Renal pelvis (tissue), 1 donor: ENCODE measurements at regions not wholly inside any gene's neighbourhood (a gene's known extent, or its start where the extent isn't known, plus 50 kb on each side); places are given as distances from the start of the nearest gene placed in this dataset.
"Not testable (repeated sequence)": the region's sequence is repeated elsewhere in the genome, so short reads cannot be mapped to it uniquely, and the experiment has no call there.

ENCODE experiments used
- DNase-seq: peaks from one replicate; pipeline ENCODE4 v3.0.0-alpha.2; 2013

GRCh38 chr2:101645886-101646285 is 51.6 kb upstream of the MAP4K4 start:
- not testable (repeated sequence) for DNase-seq

- DNase-seq: no peak
These were observed 52.6 kb upstream of the MAP4K4 start for GRCh38 chr2:101644842-101645383.

GRCh38 chr2:101643004-101643524 is 54.4 kb upstream of the MAP4K4 start:
- no peak for DNase-seq

GRCh38 chr2:101638817-101639605 is 58.5 kb upstream of the MAP4K4 start:
- DNase-seq: no peak

GRCh38 chr2:101638181-101638711 is 59.3 kb upstream of the MAP4K4 start:
- DNase-seq: no peak

- DNase-seq: no peak
These were observed 67.1 kb upstream of the MAP4K4 start for GRCh38 chr2:101630224-101630949.

- DNase-seq: no peak
These were observed 69.5 kb upstream of the MAP4K4 start for GRCh38 chr2:101628030-101628392.

GRCh38 chr2:101627285-101628029 is 70.0 kb upstream of the MAP4K4 start:
- DNase-seq: no peak

- not testable (repeated sequence) for DNase-seq
These were observed 71.7 kb upstream of the MAP4K4 start for GRCh38 chr2:101625814-101626213.

GRCh38 chr2:101625387-101625786 is 72.1 kb upstream of the MAP4K4 start:
- no peak for DNase-seq

GRCh38 chr2:101624706-101625332 is 72.7 kb upstream of the MAP4K4 start:
- DNase-seq: no peak

GRCh38 chr2:101623031-101623521 is 74.4 kb upstream of the MAP4K4 start:
- DNase-seq: no peak

GRCh38 chr2:101622210-101623030 is 75.1 kb upstream of the MAP4K4 start:
- no peak for DNase-seq

GRCh38 chr2:101619191-101619591 is 78.3 kb upstream of the MAP4K4 start:
- no peak for DNase-seq

GRCh38 chr2:101617796-101618195 is 79.7 kb upstream of the MAP4K4 start:
- no peak for DNase-seq

- no peak for DNase-seq
These were observed 80.3 kb upstream of the MAP4K4 start for GRCh38 chr2:101617188-101617587.

GRCh38 chr2:101614127-101614759 is 83.3 kb upstream of the MAP4K4 start:
- DNase-seq: no peak

GRCh38 chr2:101613056-101613704 is 84.3 kb upstream of the MAP4K4 start:
- DNase-seq: no peak

GRCh38 chr2:101612019-101612418 is 85.5 kb upstream of the MAP4K4 start:
- no peak for DNase-seq
